H9 (cell line): ENCODE measurements at regions not wholly inside any gene's neighbourhood (a gene's known extent, or its start where the extent isn't known, plus 50 kb on each side); places are given as distances from the start of the nearest gene placed in this dataset.

Source experiments
- DNase-seq: peaks from one replicate; pipeline ENCODE4 v3.0.0-alpha.2; 2017
- H2AFZ ChIP-seq: one replicate; pipeline ENCODE4 v1.6.1; 2013; ENCODE audit warnings: mild to moderate bottlenecking, low read length, control low read depth, moderate library complexity
- H2AK5ac ChIP-seq: 2 replicates; pipeline ENCODE4 v1.6.1; 2013; ENCODE audit warnings: low read length, control low read depth, mixed read lengths; ENCODE audit not compliant: insufficient read length
- H2BK120ac ChIP-seq: one replicate; pipeline ENCODE4 v1.6.1; 2013; ENCODE audit warnings: low read depth, mild to moderate bottlenecking, low read length, control low read depth, inconsistent platforms; ENCODE audit not compliant: poor library complexity, severe bottlenecking
- H2BK12ac ChIP-seq: 2 replicates; pipeline ENCODE4 v1.6.1; 2013; ENCODE audit warnings: low read length, control low read depth, mixed read lengths, low read depth; ENCODE audit not compliant: insufficient read length
- H2BK15ac ChIP-seq: 2 replicates; pipeline ENCODE4 v1.6.1; 2013; ENCODE audit warnings: low read depth, low read length, control low read depth
- H2BK20ac ChIP-seq: one replicate; pipeline ENCODE4 v1.6.1; 2013; ENCODE audit warnings: low read depth, mild to moderate bottlenecking, low read length, control low read depth, inconsistent platforms; ENCODE audit not compliant: poor library complexity, severe bottlenecking
- H2BK5ac ChIP-seq: 2 replicates; pipeline ENCODE4 v1.6.1; 2013; ENCODE audit warnings: low read length, control low read depth, mixed read lengths; ENCODE audit not compliant: insufficient read length
- H3K14ac ChIP-seq: 2 replicates; pipeline ENCODE4 v1.6.1; 2013; ENCODE audit warnings: low read length, control low read depth; ENCODE audit not compliant: insufficient read depth
- H3K18ac ChIP-seq: 2 replicates; pipeline ENCODE4 v1.6.1; 2013; ENCODE audit warnings: low read depth, mild to moderate bottlenecking, mixed read lengths, low read length, control low read depth; ENCODE audit not compliant: insufficient read length
- H3K23ac ChIP-seq: 2 replicates; pipeline ENCODE4 v1.6.1; 2013; ENCODE audit warnings: low read length, control low read depth, mixed read lengths, low read depth; ENCODE audit not compliant: insufficient read length
- H3K23me2 ChIP-seq: 2 replicates; pipeline ENCODE4 v1.6.1; 2013; ENCODE audit warnings: low read depth, mild to moderate bottlenecking, mixed read lengths, low read length, control low read depth; ENCODE audit not compliant: insufficient read length, poor library complexity, severe bottlenecking
- H3K27ac ChIP-seq: 2 replicates; pipeline ENCODE4 v1.5.1; 2013; ENCODE audit warnings: low read length, control low read depth, mixed read lengths, low read depth; ENCODE audit not compliant: insufficient read length
- H3K27me3 ChIP-seq: 2 replicates; pipeline ENCODE4 v1.6.1; 2013; ENCODE audit warnings: low read length, control low read depth, inconsistent platforms; ENCODE audit not compliant: insufficient read depth
- H3K4ac ChIP-seq: 2 replicates; pipeline ENCODE4 v1.6.1; 2013; ENCODE audit warnings: low read depth, mild to moderate bottlenecking, control low read depth, inconsistent platforms, low read length, moderate library complexity
- H3K4me1 ChIP-seq: 2 replicates; pipeline ENCODE4 v1.6.1; 2013; ENCODE audit warnings: low read length, control low read depth, inconsistent platforms; ENCODE audit not compliant: insufficient read depth
- H3K4me2 ChIP-seq: 2 replicates; pipeline ENCODE4 v1.6.1; 2013; ENCODE audit warnings: low read length, control low read depth, mixed read lengths; ENCODE audit not compliant: insufficient read length, insufficient read depth
- H3K56ac ChIP-seq: 2 replicates; pipeline ENCODE4 v1.6.1; 2013; ENCODE audit warnings: low read depth, mild to moderate bottlenecking, mixed read lengths, low read length, control low read depth; ENCODE audit not compliant: insufficient read length
- H3K79me1 ChIP-seq: 2 replicates; pipeline ENCODE4 v1.6.1; 2013; ENCODE audit warnings: low read depth, mild to moderate bottlenecking, moderate library complexity, low read length, control low read depth, inconsistent platforms; ENCODE audit not compliant: insufficient read depth, poor library complexity, severe bottlenecking
- H3K79me2 ChIP-seq: 2 replicates; pipeline ENCODE4 v1.6.1; 2013; ENCODE audit warnings: low read length, control low read depth, inconsistent platforms; ENCODE audit not compliant: insufficient read depth
- H3K9ac ChIP-seq: 2 replicates; pipeline ENCODE4 v1.6.1; 2013; ENCODE audit warnings: low read length, control low read depth, mixed read lengths; ENCODE audit not compliant: insufficient read length; ENCODE audit errors: extremely low read depth
- H3K9me3 ChIP-seq: one replicate; pipeline ENCODE4 v1.6.1; 2013; ENCODE audit warnings: low read depth, low read length, inconsistent platforms; ENCODE audit not compliant: control insufficient read depth
- H3T11ph ChIP-seq: one replicate; pipeline ENCODE4 v1.6.1; 2013; ENCODE audit warnings: mild to moderate bottlenecking, low read length, control low read depth, inconsistent platforms
- H4K20me1 ChIP-seq: one replicate; pipeline ENCODE4 v1.6.1; 2013; ENCODE audit not compliant: control insufficient read depth, insufficient read length, insufficient read depth
- H4K5ac ChIP-seq: 2 replicates; pipeline ENCODE4 v1.6.1; 2013; ENCODE audit warnings: low read depth, mild to moderate bottlenecking, mixed read lengths, low read length, control low read depth; ENCODE audit not compliant: insufficient read length
- H4K8ac ChIP-seq: replicated peaks from 2 replicates; pipeline ENCODE4 v1.6.1; 2013; ENCODE audit warnings: low read length, control low read depth, mixed read lengths, low read depth; ENCODE audit not compliant: insufficient read length
- H4K91ac ChIP-seq: 2 replicates; pipeline ENCODE4 v1.6.1; 2013; ENCODE audit warnings: low read depth, mild to moderate bottlenecking, moderate library complexity, mixed read lengths, low read length, control low read depth; ENCODE audit not compliant: insufficient read length
- H3K27ac Mint-ChIP-seq, 3 experiments: 2 replicates in 2 of 3; 3 replicates in 1 of 3; pipeline ENCODE4 v1.8.0; 2020 to 2021; ENCODE audit warnings: mixed read lengths in 3 of 3, mild to moderate bottlenecking in 1 of 3, moderate library complexity in 1 of 3
- H3K27me3 Mint-ChIP-seq: 2 replicates; pipeline ENCODE4 v1.8.0; 2021; ENCODE audit warnings: low read depth, mild to moderate bottlenecking, moderate library complexity, mixed read lengths
- H3K36me3 Mint-ChIP-seq, 3 experiments: 2 replicates in 2 of 3; 3 replicates in 1 of 3; pipeline ENCODE4 v1.8.0; 2020 to 2021; ENCODE audit warnings: low read depth in 3 of 3, mixed read lengths in 3 of 3; ENCODE audit not compliant: insufficient read depth in 1 of 3
- H3K4me1 Mint-ChIP-seq, 2 experiments: 2 replicates each; pipeline ENCODE4 v1.8.0; 2020; ENCODE audit warnings: mixed read lengths in 2 of 2
- H3K4me3 Mint-ChIP-seq, 2 experiments: 2 replicates in 1 of 2; 3 replicates in 1 of 2; pipeline ENCODE4 v1.8.0; 2020 to 2021; ENCODE audit warnings: mild to moderate bottlenecking in 2 of 2, mixed read lengths in 2 of 2, moderate library complexity in 1 of 2
- H3K9me3 Mint-ChIP-seq, 2 experiments: 2 replicates in 1 of 2; 3 replicates in 1 of 2; pipeline ENCODE4 v1.8.0; 2020; ENCODE audit warnings: mild to moderate bottlenecking in 2 of 2, mixed read lengths in 2 of 2, moderate library complexity in 1 of 2
- WGBS: extraction: QIAGEN DNeasy Blood & Tissue Kit; methylation state at CpG from one replicate; pipeline ENCODE4 v1.1.7; 2013; ENCODE audit warnings: missing lambda C conversion rate, low lambda C conversion rate, mixed read lengths; ENCODE audit not compliant: insufficient read length; ENCODE audit errors: extremely low coverage; 5-methylcytosine and 5-hydroxymethylcytosine counted together
- TF ChIP-seq, protein P1 (sequence below): fragments of 200-600 bp; sonication (generic); conservative IDR thresholded peaks from 3 replicates; pipeline ENCODE4 v1.8.0; 2021; ENCODE audit warnings: antibody characterized with exemption, mild to moderate bottlenecking

DNA sequence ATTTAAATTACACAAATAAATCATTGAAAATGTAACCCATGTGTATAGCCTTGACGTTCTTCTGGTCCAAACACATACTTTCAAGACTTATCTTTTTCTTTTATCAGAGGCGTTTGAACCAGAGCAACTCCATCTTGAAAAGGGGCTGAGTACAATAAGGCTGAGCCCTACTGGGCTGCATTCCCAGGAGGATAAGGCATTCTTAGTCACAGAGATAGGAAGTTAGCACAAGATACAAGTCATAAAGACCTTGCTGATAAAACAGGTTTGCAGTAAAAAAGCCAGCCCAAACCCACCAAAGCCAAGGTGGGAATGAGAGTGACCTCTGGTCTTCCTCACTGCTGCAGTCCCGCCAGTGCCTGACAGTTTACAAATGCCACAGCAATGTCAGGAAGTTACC lies 101.0 kb upstream of the IGSF10 start:
- H2BK12ac ChIP-seq, result no peak overlapping the region
- H3K79me2 ChIP-seq, result no peaks in the 10 kb centered on the region
- no peaks in the 10 kb centered on the region for H3K9me3 ChIP-seq
- no peak overlapping the region for H3K18ac ChIP-seq
- WGBS, result no CpG with 5 or more reads among the region's 3 CpGs
- H3K27ac ChIP-seq, result no peak overlapping the region
- no peak overlapping the region for H2BK20ac ChIP-seq
- peaks cover 0 to 2% (median 0%) of the 10 kb centered on the region in 3 experiments; a peak in 1 of 7 replicates for H3K36me3 Mint-ChIP-seq
- H4K8ac ChIP-seq, result no peak overlapping the region
- H3K27me3 Mint-ChIP-seq, result peaks cover 2% of the 10 kb centered on the region
- H3K14ac ChIP-seq, result no peak overlapping the region
- no peak overlapping the region for H4K91ac ChIP-seq
- no peaks in the 10 kb centered on the region for H3K27me3 ChIP-seq
- H3K23ac ChIP-seq, result no peak overlapping the region
- H4K5ac ChIP-seq, result no peak overlapping the region
- no peaks in the 10 kb centered on the region; the same call in 1 of the 2 replicates for H3K4me1 ChIP-seq
- no peaks in the 10 kb centered on the region for H3K23me2 ChIP-seq
- H3K79me1 ChIP-seq, result no peaks in the 10 kb centered on the region
- no peak overlapping the region for H3K4ac ChIP-seq
- TF ChIP-seq, protein P1, sequence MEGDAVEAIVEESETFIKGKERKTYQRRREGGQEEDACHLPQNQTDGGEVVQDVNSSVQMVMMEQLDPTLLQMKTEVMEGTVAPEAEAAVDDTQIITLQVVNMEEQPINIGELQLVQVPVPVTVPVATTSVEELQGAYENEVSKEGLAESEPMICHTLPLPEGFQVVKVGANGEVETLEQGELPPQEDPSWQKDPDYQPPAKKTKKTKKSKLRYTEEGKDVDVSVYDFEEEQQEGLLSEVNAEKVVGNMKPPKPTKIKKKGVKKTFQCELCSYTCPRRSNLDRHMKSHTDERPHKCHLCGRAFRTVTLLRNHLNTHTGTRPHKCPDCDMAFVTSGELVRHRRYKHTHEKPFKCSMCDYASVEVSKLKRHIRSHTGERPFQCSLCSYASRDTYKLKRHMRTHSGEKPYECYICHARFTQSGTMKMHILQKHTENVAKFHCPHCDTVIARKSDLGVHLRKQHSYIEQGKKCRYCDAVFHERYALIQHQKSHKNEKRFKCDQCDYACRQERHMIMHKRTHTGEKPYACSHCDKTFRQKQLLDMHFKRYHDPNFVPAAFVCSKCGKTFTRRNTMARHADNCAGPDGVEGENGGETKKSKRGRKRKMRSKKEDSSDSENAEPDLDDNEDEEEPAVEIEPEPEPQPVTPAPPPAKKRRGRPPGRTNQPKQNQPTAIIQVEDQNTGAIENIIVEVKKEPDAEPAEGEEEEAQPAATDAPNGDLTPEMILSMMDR, result no peak
- no peak overlapping the region for H3K27ac Mint-ChIP-seq
- H4K20me1 ChIP-seq, result no peaks in the 10 kb centered on the region
- no peaks in the 10 kb centered on the region for H3K9me3 Mint-ChIP-seq
- no peak overlapping the region for H2AFZ ChIP-seq
- H3K4me2 ChIP-seq, result no peak overlapping the region
- H2BK120ac ChIP-seq, result no peak overlapping the region
- H2AK5ac ChIP-seq, result no peak overlapping the region
- no peak overlapping the region for H3K9ac ChIP-seq
- peaks cover 6 to 8% of the 10 kb centered on the region in 2 experiments for H3K4me1 Mint-ChIP-seq
- no peak overlapping the region for H3K56ac ChIP-seq
- H3T11ph ChIP-seq, result no peak overlapping the region
- H3K4me3 Mint-ChIP-seq, result no peak overlapping the region
- H2BK15ac ChIP-seq, result no peak overlapping the region
- no peak overlapping the region for H2BK5ac ChIP-seq
- no peak for DNase-seq
